Activated naive CD4-positive, alpha-beta T cell treated with anti-CD3 and anti-CD28 coated beads, Interleukin-2, amount 10 ng/mL, durations not matched to agents 7 days and 5 days (primary cell): ENCODE measurements at regions not wholly inside any gene's neighbourhood (a gene's known extent, or its start where the extent isn't known, plus 50 kb on each side); places are given as distances from the start of the nearest gene placed in this dataset.

ENCODE experiments used
- CTCF ChIA-PET: fragments of 350-600 bp; sonication (Branson Sonifier 250); formaldehyde crosslinking; loops from one replicate; lab custom pipeline; 2021; ENCODE audit warnings: antibody characterized with exemption; lab: Charles Lee
- DNase-seq: peaks from one replicate; pipeline ENCODE4 v3.0.0-alpha.2; 2020
- H3K27ac Mint-ChIP-seq: one replicate; pipeline ENCODE4 v1.8.0; 2021; ENCODE audit warnings: mild to moderate bottlenecking, moderate library complexity, mixed read lengths
- H3K27me3 Mint-ChIP-seq: one replicate; pipeline ENCODE4 v1.8.0; 2021; ENCODE audit warnings: mild to moderate bottlenecking, mixed read lengths
- H3K36me3 Mint-ChIP-seq: one replicate; pipeline ENCODE4 v1.8.0; 2021; ENCODE audit warnings: mixed read lengths
- H3K4me1 Mint-ChIP-seq: one replicate; pipeline ENCODE4 v1.8.0; 2021; ENCODE audit warnings: mixed read lengths
- H3K4me3 Mint-ChIP-seq: one replicate; pipeline ENCODE4 v1.8.0; 2021; ENCODE audit warnings: mild to moderate bottlenecking, moderate library complexity, mixed read lengths
- H3K9me3 Mint-ChIP-seq: one replicate; pipeline ENCODE4 v1.8.0; 2021; ENCODE audit warnings: mixed read lengths

DNA sequence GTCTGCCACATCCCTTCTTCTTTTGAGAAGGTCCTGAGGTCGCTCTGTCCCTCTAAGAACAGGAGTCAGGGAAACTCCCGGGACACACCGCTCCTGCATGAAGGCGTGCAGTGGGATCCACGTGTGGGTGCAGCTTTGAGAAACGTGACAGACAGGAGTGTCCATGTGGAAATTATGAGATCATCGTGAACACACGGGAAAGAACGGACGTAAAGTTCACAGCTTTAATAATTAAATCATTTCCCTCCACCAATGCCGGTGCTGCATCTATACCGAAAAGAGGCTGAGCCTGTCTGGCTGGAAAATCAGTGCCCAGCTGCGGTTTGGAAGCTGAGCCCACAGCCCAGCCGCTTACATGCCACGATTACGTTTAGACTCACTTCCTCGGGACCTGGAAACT is 372.4 kb upstream of the SALL3 start:
- Mint-ChIP-seq H3K27ac (no peak overlapping the region), H3K27me3 (no peaks in the 10 kb centered on the region), H3K4me3 (no peak overlapping the region), H3K36me3 (no peaks in the 10 kb centered on the region), H3K4me1 (no peaks in the 10 kb centered on the region), H3K9me3 (peaks cover 19% of the 10 kb centered on the region)
- CTCF ChIA-PET = no interaction called here
- no peak for DNase-seq

DNA sequence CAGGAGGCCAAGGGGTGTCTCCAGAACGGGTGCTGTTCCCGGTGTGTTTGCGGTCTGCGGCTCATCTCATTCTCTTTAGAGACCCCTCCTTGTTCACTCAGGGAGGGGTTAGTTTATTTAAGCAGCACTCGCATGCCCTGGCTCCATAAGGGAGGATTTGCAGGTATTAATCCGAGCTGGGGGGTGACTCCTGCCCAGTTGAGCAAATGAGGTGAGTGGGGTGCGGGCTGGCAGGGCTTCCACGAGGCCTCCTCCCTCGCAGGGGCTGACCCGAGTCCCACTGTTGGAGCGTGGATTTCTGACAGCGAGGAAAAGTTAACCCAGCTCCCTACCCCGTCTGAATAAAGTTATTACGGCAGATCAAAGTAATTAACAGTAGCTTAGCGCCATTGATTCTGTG is 371.8 kb upstream of the SALL3 start:
- H3K4me1 Mint-ChIP-seq = no peaks in the 10 kb centered on the region
- DNase-seq = no peak
- no peak overlapping the region for H3K27ac Mint-ChIP-seq
- H3K36me3 Mint-ChIP-seq = no peaks in the 10 kb centered on the region
- H3K4me3 Mint-ChIP-seq = no peak overlapping the region
- H3K27me3 Mint-ChIP-seq = no peaks in the 10 kb centered on the region
- CTCF ChIA-PET = interaction anchor here (0.6 kb wide), 1 partner anchor 955 kb away, joined by 3 read pairs; no protein-coding TSS in a partner anchor
- H3K9me3 Mint-ChIP-seq = peaks cover 18% of the 10 kb centered on the region

DNA sequence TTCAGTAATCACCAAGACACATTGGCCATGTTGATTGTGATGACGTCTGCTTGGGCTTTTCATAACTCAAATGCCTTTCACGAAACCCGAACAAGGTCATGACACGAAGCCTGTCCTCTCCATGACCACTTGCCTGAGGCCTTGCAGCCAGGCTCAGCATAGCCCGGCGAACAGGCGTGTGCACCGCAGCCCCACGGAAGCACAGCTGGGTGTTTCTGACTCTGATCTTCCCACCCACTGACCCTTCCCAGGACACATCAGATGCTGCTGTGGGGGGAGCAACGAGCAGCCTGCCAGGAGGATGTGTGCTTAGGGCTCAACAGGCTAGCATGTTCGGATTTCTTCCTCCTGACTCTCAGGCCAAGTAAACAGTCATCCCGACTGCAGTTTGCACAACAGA is 369.4 kb upstream of the SALL3 start:
- no peaks in the 10 kb centered on the region for H3K4me1 Mint-ChIP-seq
- no peak overlapping the region for H3K4me3 Mint-ChIP-seq
- no peak for DNase-seq
- H3K9me3 Mint-ChIP-seq = peaks cover 25% of the 10 kb centered on the region
- H3K36me3 Mint-ChIP-seq = no peaks in the 10 kb centered on the region
- CTCF ChIA-PET = no interaction called here
- H3K27me3 Mint-ChIP-seq = no peaks in the 10 kb centered on the region
- no peak overlapping the region for H3K27ac Mint-ChIP-seq

DNA sequence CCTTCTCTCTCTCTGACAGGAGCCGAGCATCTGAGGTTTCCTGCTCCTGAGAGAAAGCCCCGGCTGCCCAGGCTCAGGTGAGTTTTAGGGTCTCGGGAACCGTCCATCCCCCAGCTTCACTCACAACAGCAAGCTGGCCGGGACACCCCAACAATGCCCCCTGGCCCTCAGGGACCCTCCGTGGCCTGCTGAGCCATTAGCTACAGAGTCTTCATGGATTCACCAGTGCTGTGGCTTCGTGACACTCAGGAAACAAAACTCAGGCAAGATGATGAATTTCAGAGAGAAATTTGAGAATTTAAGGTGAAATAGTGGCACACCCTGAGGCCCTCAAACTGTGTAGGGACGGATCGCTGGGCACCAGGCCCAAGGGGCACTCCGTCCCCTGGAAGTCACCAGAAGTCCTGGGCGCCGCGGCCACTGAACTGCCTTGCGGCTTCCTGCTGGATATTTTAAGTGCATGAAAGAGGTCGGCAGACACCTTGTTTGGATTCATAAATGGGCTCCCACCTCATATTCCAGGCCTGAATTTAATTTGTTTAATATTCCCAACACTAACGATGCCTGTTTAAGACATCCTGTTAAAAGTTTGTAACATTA is 368.3 kb upstream of the SALL3 start:
- H3K27me3 Mint-ChIP-seq = no peaks in the 10 kb centered on the region
- no peak overlapping the region for H3K27ac Mint-ChIP-seq
- CTCF ChIA-PET = no interaction called here
- no peaks in the 10 kb centered on the region for H3K4me1 Mint-ChIP-seq
- no peak overlapping the region for H3K4me3 Mint-ChIP-seq
- H3K36me3 Mint-ChIP-seq = no peaks in the 10 kb centered on the region
- H3K9me3 Mint-ChIP-seq = peaks cover 23% of the 10 kb centered on the region
- no peak for DNase-seq

DNA sequence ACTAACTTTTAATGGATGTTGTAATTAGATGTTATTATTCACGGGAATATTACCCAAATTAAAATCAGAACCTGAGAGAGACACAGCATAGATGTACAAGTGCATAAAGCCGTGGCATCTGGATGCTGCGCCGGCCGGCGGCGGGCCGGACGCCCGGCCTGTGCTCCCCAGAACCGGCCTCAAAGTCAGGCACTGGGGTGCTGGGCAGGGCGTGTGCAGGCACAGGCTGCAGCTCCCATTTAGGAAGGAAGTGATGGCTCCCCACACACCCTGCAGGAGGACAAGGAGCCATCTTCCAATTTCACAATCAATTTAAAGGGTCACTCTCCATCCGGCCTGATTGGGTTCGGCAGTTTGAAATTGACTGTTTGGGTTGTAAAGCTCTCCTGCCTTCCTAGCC is 367.7 kb upstream of the SALL3 start:
- Mint-ChIP-seq H3K27ac (no peak overlapping the region), H3K9me3 (peaks cover 26% of the 10 kb centered on the region), H3K4me3 (no peak overlapping the region), H3K36me3 (no peaks in the 10 kb centered on the region), H3K4me1 (no peaks in the 10 kb centered on the region), H3K27me3 (no peaks in the 10 kb centered on the region)
- CTCF ChIA-PET = no interaction called here
- DNase-seq = no peak

DNA sequence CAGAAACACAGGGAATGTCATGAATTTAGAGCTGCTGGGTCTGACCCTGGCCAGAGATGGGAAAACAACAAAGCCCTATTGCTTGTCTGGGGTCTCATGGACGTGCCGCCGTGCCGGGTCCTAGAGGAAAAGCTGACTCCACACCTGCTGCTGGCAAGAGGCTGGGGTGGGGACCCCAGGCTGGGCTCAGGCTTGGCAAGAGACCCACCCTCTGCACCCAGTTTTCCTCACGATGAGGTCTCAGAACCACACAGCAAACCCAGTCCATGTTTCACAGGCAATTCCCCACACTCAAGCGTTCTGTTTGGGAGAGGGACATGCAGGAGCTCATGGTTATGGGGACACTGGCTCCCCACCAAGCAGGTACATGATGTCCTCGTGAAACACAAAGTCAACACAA is 367.3 kb upstream of the SALL3 start:
- no peak overlapping the region for H3K27ac Mint-ChIP-seq
- DNase-seq = no peak
- no peaks in the 10 kb centered on the region for H3K27me3 Mint-ChIP-seq
- H3K36me3 Mint-ChIP-seq = no peaks in the 10 kb centered on the region
- no peaks in the 10 kb centered on the region for H3K4me1 Mint-ChIP-seq
- H3K4me3 Mint-ChIP-seq = no peak overlapping the region
- CTCF ChIA-PET = no interaction called here
- H3K9me3 Mint-ChIP-seq = peaks cover 24% of the 10 kb centered on the region

DNA sequence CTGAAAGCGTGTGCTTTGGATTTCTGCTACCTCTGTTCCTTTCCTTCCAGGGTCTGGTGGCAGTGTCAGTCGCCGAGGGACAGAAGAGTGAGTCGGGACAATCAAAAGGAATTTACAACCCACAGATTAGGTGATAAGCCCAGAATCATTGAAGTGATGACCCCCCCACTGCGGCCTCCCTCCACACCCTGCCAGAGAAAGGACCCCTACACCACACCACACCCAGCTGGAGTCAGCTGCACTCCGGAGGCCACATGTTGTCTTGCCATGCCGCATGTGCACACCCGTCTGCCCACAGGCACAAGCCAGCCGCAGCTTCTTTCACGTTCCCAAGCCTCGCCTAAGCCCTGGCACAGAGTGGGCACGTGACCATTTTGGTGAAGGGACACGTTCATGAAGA is 366.8 kb upstream of the SALL3 start:
- CTCF ChIA-PET = no interaction called here

DNA sequence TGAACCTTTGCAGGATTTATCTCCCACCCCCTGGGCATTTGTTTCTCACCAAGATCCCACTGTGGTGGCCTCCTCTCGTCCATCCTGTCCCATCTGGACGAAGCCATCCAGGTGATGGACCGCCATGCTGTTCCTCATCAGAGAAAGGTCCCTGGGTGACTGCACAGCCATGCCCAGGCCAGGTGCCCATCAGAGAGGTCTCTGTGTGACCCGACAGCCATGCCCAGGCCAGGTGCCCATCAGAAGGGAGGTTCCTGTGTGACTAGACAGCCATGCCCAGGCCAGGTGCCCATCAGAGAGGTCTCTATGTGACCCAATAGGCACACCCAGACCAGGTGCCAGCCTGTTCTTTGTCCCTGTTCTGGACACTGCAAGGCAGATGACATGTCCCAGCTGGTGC is 360.9 kb upstream of the SALL3 start:
- H3K4me1 Mint-ChIP-seq = no peaks in the 10 kb centered on the region
- H3K36me3 Mint-ChIP-seq = no peaks in the 10 kb centered on the region
- H3K27me3 Mint-ChIP-seq = no peaks in the 10 kb centered on the region
- H3K4me3 Mint-ChIP-seq = no peak overlapping the region
- CTCF ChIA-PET = no interaction called here
- H3K9me3 Mint-ChIP-seq = peaks cover 23% of the 10 kb centered on the region
- no peak for DNase-seq
- no peak overlapping the region for H3K27ac Mint-ChIP-seq

More for the DNA sequence above, 366.8 kb upstream of the SALL3 start:
- DNase-seq = no peak
- H3K9me3 Mint-ChIP-seq = peaks cover 24% of the 10 kb centered on the region
- H3K27me3 Mint-ChIP-seq = no peaks in the 10 kb centered on the region
- no peaks in the 10 kb centered on the region for H3K36me3 Mint-ChIP-seq
- H3K4me3 Mint-ChIP-seq = no peak overlapping the region
- no peaks in the 10 kb centered on the region for H3K4me1 Mint-ChIP-seq
- no peak overlapping the region for H3K27ac Mint-ChIP-seq

DNA sequence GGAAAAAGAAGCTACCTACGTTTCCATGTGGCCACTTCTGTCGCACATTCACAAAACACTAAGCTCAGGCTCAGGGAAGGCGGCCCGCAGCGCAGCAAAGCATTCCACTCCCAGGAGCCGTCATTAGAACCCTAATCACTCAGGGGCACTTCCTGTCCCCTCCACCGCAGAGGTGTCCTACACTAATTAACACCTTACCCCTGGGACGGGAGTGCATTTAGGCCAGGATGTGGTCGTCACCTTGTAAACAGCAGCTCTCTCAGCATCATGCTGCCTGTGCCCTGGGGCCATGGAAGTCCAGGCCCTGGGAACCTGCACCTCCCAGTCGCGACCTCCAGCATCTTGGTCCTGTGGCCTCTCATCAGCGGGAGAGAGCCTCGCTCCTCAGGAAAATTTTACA is 359.8 kb upstream of the SALL3 start:
- Mint-ChIP-seq H3K9me3 (peaks cover 19% of the 10 kb centered on the region), H3K4me3 (no peak overlapping the region), H3K36me3 (no peaks in the 10 kb centered on the region), H3K27ac (no peak overlapping the region), H3K4me1 (no peaks in the 10 kb centered on the region), H3K27me3 (no peaks in the 10 kb centered on the region)
- CTCF ChIA-PET = no interaction called here
- no peak for DNase-seq

DNA sequence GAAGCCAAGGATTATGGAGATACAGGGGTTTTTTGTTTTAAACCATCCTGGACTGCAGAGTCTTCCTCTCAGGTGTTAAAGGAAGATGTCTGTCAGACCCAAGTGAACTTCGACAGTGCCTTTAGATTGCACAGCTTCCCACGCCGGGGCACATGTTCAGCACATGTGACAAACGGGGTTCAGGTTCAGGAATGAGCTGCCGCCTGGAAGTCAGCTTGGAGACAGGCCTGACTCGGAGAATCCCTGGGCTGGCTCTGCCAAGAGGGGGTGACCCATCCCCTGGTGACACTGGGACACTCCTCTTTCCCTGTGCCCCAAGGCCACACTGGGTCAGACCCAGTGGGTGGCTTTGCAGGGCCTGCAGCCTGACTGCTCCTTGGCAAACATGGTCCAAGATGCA is 359.3 kb upstream of the SALL3 start:
- no peak overlapping the region for H3K4me3 Mint-ChIP-seq
- H3K4me1 Mint-ChIP-seq = no peaks in the 10 kb centered on the region
- DNase-seq = no peak
- peaks cover 17% of the 10 kb centered on the region for H3K9me3 Mint-ChIP-seq
- no peak overlapping the region for H3K27ac Mint-ChIP-seq
- peaks cover 1% of the 10 kb centered on the region for H3K27me3 Mint-ChIP-seq
- CTCF ChIA-PET = no interaction called here
- H3K36me3 Mint-ChIP-seq = no peaks in the 10 kb centered on the region

DNA sequence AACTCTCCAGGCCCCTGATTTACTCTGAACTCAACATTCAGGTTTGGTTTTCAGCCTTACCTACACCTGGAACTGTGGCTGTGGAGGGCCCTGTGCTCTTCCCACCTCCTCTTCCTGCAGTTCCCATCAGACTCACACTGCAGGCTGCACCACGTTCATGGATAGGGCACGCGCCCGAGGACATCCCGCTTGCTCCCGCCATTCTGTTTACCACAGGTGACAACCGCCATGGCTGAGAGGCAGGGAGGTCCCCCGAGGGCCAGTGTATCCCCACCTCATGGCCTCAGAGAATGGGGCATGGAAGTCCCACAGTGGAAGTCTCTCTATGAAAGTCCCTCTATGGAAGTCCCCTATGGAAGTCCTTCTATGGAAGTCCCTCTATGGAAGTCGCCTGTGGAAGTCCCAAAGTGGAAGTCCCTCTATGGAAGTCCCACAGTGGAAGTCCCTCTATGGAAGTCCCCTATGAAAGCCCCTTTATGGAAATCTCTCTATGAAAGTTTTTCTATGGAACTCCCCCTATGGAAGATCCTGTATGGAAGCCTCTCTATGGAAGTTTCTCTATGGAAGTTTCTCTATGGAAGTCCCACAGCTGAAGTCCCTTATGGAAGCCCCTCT is 358.4 kb upstream of the SALL3 start:
- H3K27me3 Mint-ChIP-seq = peaks cover 6% of the 10 kb centered on the region
- H3K36me3 Mint-ChIP-seq = no peaks in the 10 kb centered on the region
- CTCF ChIA-PET = no interaction called here
- H3K27ac Mint-ChIP-seq = no peak overlapping the region
- H3K4me1 Mint-ChIP-seq = no peaks in the 10 kb centered on the region
- no peak overlapping the region for H3K4me3 Mint-ChIP-seq
- peaks cover 14% of the 10 kb centered on the region for H3K9me3 Mint-ChIP-seq
- DNase-seq = no peak

DNA sequence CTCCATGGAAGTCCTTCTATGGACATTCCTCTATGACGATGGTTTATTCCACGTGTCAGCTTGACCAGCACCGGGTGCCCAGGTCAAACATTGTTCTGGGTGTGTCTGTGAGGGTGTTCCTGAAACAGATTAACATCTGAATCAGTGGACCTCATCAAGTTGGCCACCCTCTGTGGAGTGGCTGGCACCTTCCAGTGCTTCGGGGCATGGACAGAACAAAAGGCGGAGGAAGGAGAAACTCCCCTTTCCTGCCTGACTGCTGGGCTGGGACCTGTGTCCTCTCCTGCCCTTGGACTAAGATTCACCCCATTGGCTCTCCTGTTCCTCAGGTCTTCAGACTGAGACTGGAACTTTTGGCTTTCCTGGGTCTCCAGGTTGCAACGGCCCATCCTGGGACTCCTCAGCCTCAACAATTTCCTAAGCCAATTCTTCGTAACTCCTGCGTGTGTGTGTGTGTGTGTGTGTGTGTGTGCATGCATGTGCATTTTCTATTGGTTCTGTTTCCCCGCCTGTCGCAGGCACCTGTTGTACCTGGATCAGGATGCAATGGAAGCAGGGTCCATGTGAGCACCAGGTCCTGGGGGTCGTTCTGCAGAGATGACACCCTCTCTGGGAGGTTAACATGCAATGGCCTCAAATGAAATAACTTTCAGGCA is 357.2 kb upstream of the SALL3 start:
- Mint-ChIP-seq H3K4me1 (no peaks in the 10 kb centered on the region), H3K4me3 (no peak overlapping the region), H3K27ac (no peak overlapping the region), H3K9me3 (peaks cover 7% of the 10 kb centered on the region), H3K36me3 (no peaks in the 10 kb centered on the region), H3K27me3 (peaks cover 6% of the 10 kb centered on the region)
- DNase-seq = no peak
- CTCF ChIA-PET = no interaction called here

DNA sequence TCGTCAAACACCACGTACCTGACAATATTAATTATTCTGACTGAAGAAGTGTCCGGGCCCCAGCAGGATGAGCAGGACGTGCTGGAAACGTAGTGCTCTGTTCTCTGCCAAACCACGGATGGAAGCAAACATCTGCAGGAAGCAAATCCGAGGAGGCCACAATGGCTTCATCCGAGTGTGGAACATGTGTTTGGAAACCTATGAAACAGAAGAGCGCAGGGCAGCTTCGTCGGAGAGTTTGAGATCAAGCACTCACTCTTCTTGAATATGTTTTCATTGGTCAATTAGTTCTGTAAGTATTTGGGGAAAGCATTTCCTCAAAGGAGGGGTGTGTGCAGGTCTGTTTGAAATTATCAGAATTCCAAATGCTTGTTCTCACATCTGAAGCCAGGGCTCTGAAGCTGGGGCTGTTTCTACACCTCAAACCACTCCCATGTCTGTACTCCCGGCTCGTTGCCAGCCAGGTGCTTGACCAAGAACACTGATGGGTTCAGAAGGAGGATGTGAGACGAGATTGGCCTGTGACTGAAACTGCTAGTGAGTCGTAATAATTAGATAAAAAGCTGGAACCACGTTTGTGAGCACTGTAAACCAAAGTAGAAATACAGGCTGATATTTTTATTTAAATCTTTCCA is 356.6 kb upstream of the SALL3 start:
- CTCF ChIA-PET = no interaction called here
- no peak for DNase-seq
- Mint-ChIP-seq H3K4me1 (no peaks in the 10 kb centered on the region), H3K27ac (no peak overlapping the region), H3K4me3 (no peak overlapping the region), H3K9me3 (peaks cover 7% of the 10 kb centered on the region), H3K36me3 (no peaks in the 10 kb centered on the region), H3K27me3 (peaks cover 6% of the 10 kb centered on the region)

DNA sequence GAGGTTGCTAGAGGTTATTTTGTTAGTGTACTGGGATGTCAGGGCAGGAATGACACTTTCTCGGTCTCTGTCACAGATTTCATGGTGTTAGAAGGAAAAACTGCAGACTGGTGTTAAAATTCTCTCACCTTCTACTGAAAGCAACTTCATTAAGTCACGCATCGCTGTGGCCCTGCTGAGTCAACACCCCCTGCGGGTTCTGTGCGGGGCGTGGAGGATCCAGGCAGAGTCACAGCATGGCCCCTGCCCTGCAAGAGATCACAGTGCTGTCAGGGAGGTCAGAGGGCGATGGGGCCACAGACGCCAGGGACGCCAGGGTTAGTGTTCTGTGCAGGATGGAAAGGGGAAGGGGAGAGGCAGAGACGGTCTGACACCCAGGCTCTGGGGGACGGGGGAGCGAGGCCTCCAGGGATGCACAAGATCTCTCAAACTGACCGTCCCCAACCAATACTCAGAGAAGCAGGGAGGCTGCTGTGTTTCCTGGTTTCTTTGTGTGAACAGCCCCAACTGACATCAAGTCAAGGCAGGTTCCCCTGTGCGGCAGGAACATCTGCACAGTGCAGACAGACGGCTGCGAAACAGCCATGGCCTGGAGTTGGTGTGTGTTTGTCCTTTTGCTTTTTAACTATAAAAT is 354.9 kb upstream of the SALL3 start:
- no peak overlapping the region for H3K27ac Mint-ChIP-seq

More for the DNA sequence above, 354.9 kb upstream of the SALL3 start:
- Mint-ChIP-seq H3K9me3 (peaks cover 6% of the 10 kb centered on the region), H3K36me3 (no peaks in the 10 kb centered on the region), H3K4me3 (no peak overlapping the region), H3K4me1 (no peaks in the 10 kb centered on the region), H3K27me3 (peaks cover 6% of the 10 kb centered on the region)
- no peak for DNase-seq
- CTCF ChIA-PET = no interaction called here
